Lower leg skin (tissue), 3 donors: ENCODE measurements at regions not wholly inside any gene's neighbourhood (a gene's known extent, or its start where the extent isn't known, plus 50 kb on each side); places are given as distances from the start of the nearest gene placed in this dataset.

Experiments used
- CTCF ChIP-seq, 3 donors: fragments of 450-650 bp; IDR thresholded peaks; one replicate each; pipeline ENCODE4 v1.5.1; 2016; ENCODE audit warnings: antibody characterized with exemption in 3 of 3, mild to moderate bottlenecking in 3 of 3, moderate library complexity in 2 of 3
- POLR2A ChIP-seq, 2 donors: fragments of 450-650 bp; IDR thresholded peaks; one replicate each; pipeline ENCODE4 v1.6.1; 2016 to 2017; ENCODE audit warnings: antibody characterized with exemption in 2 of 2, mild to moderate bottlenecking in 1 of 2, moderate library complexity in 1 of 2

DNA sequence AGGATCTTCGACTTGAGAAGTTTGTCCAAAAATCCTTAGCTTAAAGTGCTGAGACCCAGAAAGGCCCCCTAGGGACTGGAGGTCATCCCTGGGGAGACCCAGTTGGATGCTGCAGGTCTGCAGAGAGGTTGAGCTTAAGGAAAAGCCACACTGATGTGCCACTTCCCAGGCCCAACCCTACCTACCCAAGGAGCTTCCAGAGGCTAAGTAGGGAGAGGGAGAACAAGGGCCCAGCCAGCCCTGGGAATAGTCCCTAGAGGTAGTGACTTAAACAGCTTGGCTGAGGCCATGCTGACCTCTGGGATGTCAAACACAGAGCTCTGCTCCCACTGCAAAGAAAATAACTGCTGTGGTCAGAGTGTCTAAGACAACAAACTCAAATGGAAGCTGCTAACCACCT, 693.7 kb downstream of the MATN1 start:
- TF ChIP-seq POLR2A (IDR thresholded peaks at IDR 0.05), result no peak
- no peak for TF ChIP-seq CTCF (IDR thresholded peaks at IDR 0.05)
